GM06990 (cell line): ENCODE measurements at regions not wholly inside any gene's neighbourhood (a gene's known extent, or its start where the extent isn't known, plus 50 kb on each side); places are given as distances from the start of the nearest gene placed in this dataset.

ENCODE experiments used
- DNase-seq: peaks from one replicate; pipeline ENCODE4 v3.0.0-alpha.2; 2011; ENCODE audit not compliant: insufficient read length; ENCODE audit errors: extremely low read depth
- H3K27me3 ChIP-seq: replicated peaks from 2 replicates; pipeline ENCODE4 v1.6.0; 2011; ENCODE audit warnings: low read length; ENCODE audit not compliant: control insufficient read depth, insufficient read depth
- H3K36me3 ChIP-seq: 2 replicates; pipeline ENCODE4 v1.5.1; 2011; ENCODE audit warnings: low read length; ENCODE audit not compliant: control insufficient read depth, insufficient read depth
- H3K4me3 ChIP-seq: replicated peaks from 2 replicates; pipeline ENCODE4 v1.5.1; 2011; ENCODE audit warnings: low read depth, mild to moderate bottlenecking, control low read depth, low read length
- TF ChIP-seq, protein P1 (sequence below): IDR thresholded peaks from 2 replicates; pipeline ENCODE4 v1.5.1; 2011; ENCODE audit warnings: low read length, control low read depth, mild to moderate bottlenecking, inconsistent platforms; ENCODE audit not compliant: insufficient read depth, poor library complexity, severe bottlenecking

DNA sequence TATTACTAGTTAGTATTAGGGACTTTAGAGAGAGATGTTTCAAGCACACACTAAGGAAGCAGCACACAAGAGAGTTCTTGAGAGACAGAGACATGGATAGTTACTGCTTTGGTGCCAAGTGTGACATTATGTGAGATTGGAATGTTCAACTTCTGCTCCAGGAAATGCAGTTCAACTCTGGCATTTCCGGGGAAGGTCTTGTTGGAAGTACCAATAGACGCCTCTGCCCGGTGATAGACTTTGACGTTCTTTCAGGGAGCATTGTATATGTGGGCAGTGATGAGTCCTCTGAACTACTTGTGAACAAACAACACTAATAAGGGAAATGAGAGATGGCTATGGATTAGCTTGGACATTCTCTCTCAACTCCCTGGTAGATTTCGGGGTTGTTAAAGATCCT lies 638.1 kb upstream of the BOD1L1 start:
- TF ChIP-seq, protein P1, sequence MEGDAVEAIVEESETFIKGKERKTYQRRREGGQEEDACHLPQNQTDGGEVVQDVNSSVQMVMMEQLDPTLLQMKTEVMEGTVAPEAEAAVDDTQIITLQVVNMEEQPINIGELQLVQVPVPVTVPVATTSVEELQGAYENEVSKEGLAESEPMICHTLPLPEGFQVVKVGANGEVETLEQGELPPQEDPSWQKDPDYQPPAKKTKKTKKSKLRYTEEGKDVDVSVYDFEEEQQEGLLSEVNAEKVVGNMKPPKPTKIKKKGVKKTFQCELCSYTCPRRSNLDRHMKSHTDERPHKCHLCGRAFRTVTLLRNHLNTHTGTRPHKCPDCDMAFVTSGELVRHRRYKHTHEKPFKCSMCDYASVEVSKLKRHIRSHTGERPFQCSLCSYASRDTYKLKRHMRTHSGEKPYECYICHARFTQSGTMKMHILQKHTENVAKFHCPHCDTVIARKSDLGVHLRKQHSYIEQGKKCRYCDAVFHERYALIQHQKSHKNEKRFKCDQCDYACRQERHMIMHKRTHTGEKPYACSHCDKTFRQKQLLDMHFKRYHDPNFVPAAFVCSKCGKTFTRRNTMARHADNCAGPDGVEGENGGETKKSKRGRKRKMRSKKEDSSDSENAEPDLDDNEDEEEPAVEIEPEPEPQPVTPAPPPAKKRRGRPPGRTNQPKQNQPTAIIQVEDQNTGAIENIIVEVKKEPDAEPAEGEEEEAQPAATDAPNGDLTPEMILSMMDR, result no peak
- no peak overlapping the region for H3K4me3 ChIP-seq
- no peaks in the 10 kb centered on the region for H3K36me3 ChIP-seq
- DNase-seq, result no peak
- no peaks in the 10 kb centered on the region for H3K27me3 ChIP-seq

DNA sequence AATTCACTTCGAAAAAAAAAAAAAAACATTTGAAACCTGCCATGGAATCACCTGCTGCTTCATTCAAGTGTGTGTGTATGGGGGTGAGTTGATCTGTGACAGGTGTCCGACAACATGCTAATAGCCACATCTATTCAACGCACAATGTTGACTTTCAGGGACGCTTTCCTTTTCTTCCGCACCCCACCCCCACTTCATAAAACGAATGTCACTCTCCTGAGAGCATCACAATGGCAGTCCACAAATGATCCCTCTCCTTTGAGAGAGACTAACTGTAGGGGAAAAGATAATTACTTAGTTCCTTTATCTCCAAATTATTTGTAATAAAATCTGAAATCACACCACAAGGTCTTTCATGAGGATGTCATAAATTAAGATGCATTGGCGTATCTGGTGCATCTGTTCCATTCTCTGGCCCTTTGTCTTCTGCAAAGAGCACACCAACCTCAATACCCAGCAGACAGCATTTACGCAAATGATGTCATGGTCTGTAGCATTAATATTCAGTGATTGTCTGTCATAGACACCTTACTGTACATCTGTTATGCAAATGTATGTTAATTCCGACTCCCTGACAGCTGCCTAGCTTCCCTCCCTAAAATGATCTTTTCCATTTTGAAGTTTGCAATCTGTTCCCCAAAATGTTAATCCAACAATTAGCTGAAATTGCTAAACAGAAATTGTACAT lies 640.0 kb upstream of the BOD1L1 start:
- no peaks in the 10 kb centered on the region for H3K27me3 ChIP-seq
- H3K4me3 ChIP-seq, result no peak overlapping the region
- no peaks in the 10 kb centered on the region for H3K36me3 ChIP-seq
- TF ChIP-seq, protein P1, result no peak
- DNase-seq, result no peak

DNA sequence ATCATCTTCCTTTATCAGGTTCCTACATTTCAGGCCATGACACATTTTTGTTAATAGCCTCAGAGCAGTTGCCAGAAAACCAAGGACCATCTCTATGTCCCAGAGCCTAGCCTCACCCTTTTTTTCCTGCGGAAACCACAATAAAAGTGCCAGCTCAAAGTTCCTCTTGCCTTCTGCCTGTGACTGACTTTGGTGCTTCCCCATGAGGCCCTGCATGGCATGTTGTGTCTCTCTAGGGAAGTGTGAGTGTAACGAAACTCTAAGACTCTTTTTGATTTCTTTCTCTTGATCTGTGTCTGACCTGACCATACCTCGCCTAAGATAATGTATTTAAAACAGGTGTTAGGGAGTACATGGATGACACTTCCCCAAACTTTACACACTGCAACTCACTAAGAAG lies 642.3 kb upstream of the BOD1L1 start:
- H3K27me3 ChIP-seq, result no peaks in the 10 kb centered on the region
- H3K36me3 ChIP-seq, result no peaks in the 10 kb centered on the region
- TF ChIP-seq, protein P1, result no peak
- DNase-seq, result no peak
- H3K4me3 ChIP-seq, result no peak overlapping the region

DNA sequence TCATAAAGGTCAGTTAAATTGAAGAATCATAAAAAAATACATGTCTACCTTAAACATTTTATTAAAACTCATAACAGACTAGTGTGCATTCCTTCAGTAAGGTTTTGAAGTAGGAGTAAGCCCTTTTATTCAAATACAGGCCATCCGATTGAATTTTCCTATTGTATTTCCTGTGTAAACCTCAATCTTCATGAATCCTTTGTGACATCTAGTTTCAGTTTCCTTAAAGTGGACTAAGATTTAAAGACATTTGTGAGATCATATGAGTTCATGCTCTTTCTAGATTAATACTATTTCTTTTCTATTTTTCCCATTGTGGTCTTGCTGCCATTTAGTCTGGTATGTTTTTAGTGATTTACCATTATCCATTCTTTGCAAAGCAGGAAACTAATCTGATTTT lies 644.7 kb upstream of the BOD1L1 start:
- no peak overlapping the region for H3K4me3 ChIP-seq
- peak; percentile 5 for DNase-seq
- TF ChIP-seq, protein P1, result no peak
- no peaks in the 10 kb centered on the region for H3K27me3 ChIP-seq
- H3K36me3 ChIP-seq, result no peaks in the 10 kb centered on the region

DNA sequence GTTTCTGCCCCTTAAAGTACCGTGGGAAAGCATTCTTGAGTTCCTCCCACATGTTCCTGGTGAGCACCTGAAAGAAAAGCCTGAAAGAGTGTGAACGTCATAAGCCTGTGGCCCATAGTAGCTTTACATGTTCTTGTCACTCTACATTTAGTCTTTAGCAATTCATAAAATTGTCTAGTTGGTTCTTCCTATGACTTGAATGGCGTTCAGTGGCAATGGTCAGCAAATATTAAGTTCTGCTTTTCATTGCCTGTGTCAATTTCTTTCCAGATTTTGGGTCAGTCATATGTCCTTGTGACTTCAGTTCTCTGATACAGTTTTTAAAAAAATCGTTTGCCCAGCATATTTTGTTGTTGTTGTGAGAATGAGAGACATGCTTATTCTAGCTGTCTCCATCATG lies 650.0 kb upstream of the BOD1L1 start:
- Histone ChIP-seq H3K36me3 (no peaks in the 10 kb centered on the region), H3K27me3 (no peaks in the 10 kb centered on the region), H3K4me3 (no peak overlapping the region)
- TF ChIP-seq, protein P1, result no peak
- DNase-seq, result no peak

DNA sequence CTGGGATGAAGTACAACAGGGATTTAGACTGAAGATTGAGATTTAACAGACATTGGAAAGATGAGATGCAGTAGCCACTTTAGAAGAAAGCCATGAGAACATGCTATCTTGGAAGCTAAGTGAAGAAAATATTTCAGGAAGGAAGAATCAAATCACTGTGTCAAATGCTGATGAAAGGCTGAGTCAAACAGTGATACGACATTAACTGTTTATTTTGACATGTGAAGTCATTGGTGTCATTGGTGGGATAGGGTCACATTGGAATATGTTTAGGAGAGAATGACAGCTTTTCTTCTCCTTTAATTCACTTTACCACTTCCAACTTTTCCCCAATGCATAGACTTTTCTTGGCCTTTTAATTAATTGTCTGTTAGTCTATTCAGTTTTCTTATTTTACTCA lies 653.0 kb upstream of the BOD1L1 start:
- DNase-seq, result no peak
- Histone ChIP-seq H3K27me3 (no peaks in the 10 kb centered on the region), H3K4me3 (no peak overlapping the region), H3K36me3 (no peaks in the 10 kb centered on the region)
- TF ChIP-seq, protein P1, result no peak
